Mesendoderm (in vitro differentiated cells): ENCODE measurements at regions not wholly inside any gene's neighbourhood (a gene's known extent, or its start where the extent isn't known, plus 50 kb on each side); places are given as distances from the start of the nearest gene placed in this dataset.

Experiments used
- DNase-seq: peaks from one replicate; pipeline ENCODE4 v3.0.0; 2013
- H2AK5ac ChIP-seq: 2 replicates; pipeline ENCODE4 v1.6.1; 2013; ENCODE audit warnings: low read length, inconsistent platforms
- H2BK120ac ChIP-seq: 2 replicates; pipeline ENCODE4 v1.6.1; 2013; ENCODE audit warnings: low read depth, mild to moderate bottlenecking, low read length, moderate library complexity, mixed read lengths
- H2BK15ac ChIP-seq: replicated peaks from 2 replicates; pipeline ENCODE4 v1.6.1; 2013; ENCODE audit warnings: low read depth, mild to moderate bottlenecking, moderate library complexity
- H2BK5ac ChIP-seq: 2 replicates; pipeline ENCODE4 v1.6.1; 2013; ENCODE audit warnings: low read length, inconsistent platforms
- H3K18ac ChIP-seq: 2 replicates; pipeline ENCODE4 v1.6.1; 2013; ENCODE audit warnings: mild to moderate bottlenecking, low read length, mixed read lengths
- H3K23ac ChIP-seq: one replicate; pipeline ENCODE4 v1.6.1; 2013; ENCODE audit warnings: low read length
- H3K27ac ChIP-seq: 2 replicates; pipeline ENCODE4 v1.5.1; 2013; ENCODE audit warnings: low read depth, mild to moderate bottlenecking, inconsistent platforms, low read length, moderate library complexity
- H3K27me3 ChIP-seq: 2 replicates; pipeline ENCODE4 v1.6.1; 2013; ENCODE audit warnings: low read length, control low read depth, mild to moderate bottlenecking, inconsistent platforms; ENCODE audit not compliant: insufficient read depth, poor library complexity
- H3K36me3 ChIP-seq: 2 replicates; pipeline ENCODE4 v1.6.1; 2013; ENCODE audit warnings: low read length, inconsistent platforms; ENCODE audit not compliant: control insufficient read depth, insufficient read depth
- H3K4ac ChIP-seq: one replicate; pipeline ENCODE4 v1.6.1; 2013; ENCODE audit warnings: low read depth, mild to moderate bottlenecking, low read length, moderate library complexity
- H3K4me1 ChIP-seq: 2 replicates; pipeline ENCODE4 v1.6.1; 2013; ENCODE audit warnings: low read depth, low read length, inconsistent platforms; ENCODE audit not compliant: control insufficient read depth
- H3K4me2 ChIP-seq: 2 replicates; pipeline ENCODE4 v1.6.1; 2013; ENCODE audit warnings: low read length
- H3K4me3 ChIP-seq: 2 replicates; pipeline ENCODE4 v1.5.1; 2013; ENCODE audit warnings: mild to moderate bottlenecking, low read length
- H3K56ac ChIP-seq: one replicate; pipeline ENCODE4 v1.6.1; 2013; ENCODE audit warnings: low read length
- H3K79me1 ChIP-seq: 2 replicates; pipeline ENCODE4 v1.6.1; 2013; ENCODE audit warnings: low read length, inconsistent platforms
- H3K79me2 ChIP-seq: 2 replicates; pipeline ENCODE4 v1.6.1; 2013; ENCODE audit warnings: mild to moderate bottlenecking, low read length; ENCODE audit not compliant: control insufficient read depth, insufficient read depth
- H3K9ac ChIP-seq: 2 replicates; pipeline ENCODE4 v1.6.1; 2013; ENCODE audit warnings: low read length, inconsistent platforms
- H4K5ac ChIP-seq: one replicate; pipeline ENCODE4 v1.6.1; 2013; ENCODE audit warnings: low read length
- H4K8ac ChIP-seq: one replicate; pipeline ENCODE4 v1.6.1; 2013; ENCODE audit warnings: low read depth, mild to moderate bottlenecking, control low read depth, low read length, moderate library complexity
- WGBS: extraction: QIAGEN DNeasy Blood & Tissue Kit; methylation state at CpG from one replicate; pipeline ENCODE4 v1.1.7; 2013; ENCODE audit warnings: low lambda C conversion rate, missing lambda C conversion rate; ENCODE audit not compliant: insufficient coverage; ENCODE audit errors: extremely low coverage; 5-methylcytosine and 5-hydroxymethylcytosine counted together

GRCh38 chr19:13669780-13670355 lies 94.5 kb upstream of the MRI1 start:
- Histone ChIP-seq H3K56ac (no peak overlapping the region), H3K36me3 (no peaks in the 10 kb centered on the region), H3K27ac (no peak overlapping the region), H3K79me1 (no peaks in the 10 kb centered on the region), H2BK5ac (no peak overlapping the region), H3K79me2 (no peaks in the 10 kb centered on the region), H3K4ac (no peak overlapping the region), H2AK5ac (no peak overlapping the region), H2BK15ac (no peak overlapping the region), H4K5ac (no peak overlapping the region), H2BK120ac (no peak overlapping the region), H3K9ac (no peak overlapping the region), H3K4me1 (no peaks in the 10 kb centered on the region), H3K4me2 (no peak overlapping the region), H4K8ac (no peak overlapping the region), H3K4me3 (no peak overlapping the region), H3K27me3 (no peaks in the 10 kb centered on the region), H3K23ac (no peak overlapping the region), H3K18ac (no peak overlapping the region)
- no CpG with 5 or more reads among the region's 4 CpGs for WGBS
- no peak for DNase-seq

- no peaks in the 10 kb centered on the region for H3K27me3 ChIP-seq
- no peak overlapping the region for H3K18ac ChIP-seq
- H3K79me2 ChIP-seq = no peaks in the 10 kb centered on the region
- no peak overlapping the region for H3K4me2 ChIP-seq
- H2AK5ac ChIP-seq = no peak overlapping the region
- no peak overlapping the region for H4K8ac ChIP-seq
- no peak overlapping the region for H2BK120ac ChIP-seq
- WGBS = no CpG with 5 or more reads among the region's 9 CpGs
- H2BK15ac ChIP-seq = no peak overlapping the region
- H3K36me3 ChIP-seq = no peaks in the 10 kb centered on the region
- no peak overlapping the region for H3K23ac ChIP-seq
- no peak overlapping the region for H3K27ac ChIP-seq
- no peaks in the 10 kb centered on the region for H3K4me1 ChIP-seq
- no peaks in the 10 kb centered on the region for H3K79me1 ChIP-seq
- DNase-seq = no peak
- H3K9ac ChIP-seq = no peak overlapping the region
- H3K4ac ChIP-seq = no peak overlapping the region
- H3K56ac ChIP-seq = no peak overlapping the region
- H2BK5ac ChIP-seq = no peak overlapping the region
- H3K4me3 ChIP-seq = no peak overlapping the region
- H4K5ac ChIP-seq = no peak overlapping the region
Measured at GRCh38 chr19:13668964-13669363, 95.4 kb upstream of the MRI1 start.

DNA sequence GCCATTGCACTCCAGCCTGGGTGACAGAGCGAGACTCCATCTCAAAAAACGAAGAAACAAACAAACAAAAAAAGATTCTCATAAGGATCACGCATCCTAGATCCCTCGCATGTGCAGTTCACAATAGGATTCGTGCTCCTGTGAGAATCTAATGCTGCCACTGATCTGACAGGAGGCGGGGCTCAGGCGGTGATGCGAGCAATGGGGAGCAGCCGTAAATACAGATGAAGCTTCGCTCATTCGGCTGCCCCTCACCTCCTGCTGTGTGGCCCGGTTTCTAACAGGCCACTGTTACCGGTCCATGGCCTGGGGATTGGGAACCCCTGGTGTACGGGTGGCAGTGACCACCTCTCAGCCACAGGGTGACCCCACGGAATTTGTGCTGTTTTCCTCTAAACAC lies 98.2 kb upstream of the MRI1 start:
- Histone ChIP-seq H3K4me1 (no peaks in the 10 kb centered on the region), H3K4me2 (no peak overlapping the region), H3K4me3 (no peak overlapping the region), H3K18ac (no peak overlapping the region), H3K56ac (no peak overlapping the region), H4K8ac (no peak overlapping the region), H2BK15ac (no peak overlapping the region), H3K36me3 (no peaks in the 10 kb centered on the region), H2AK5ac (no peak overlapping the region), H3K27me3 (no peaks in the 10 kb centered on the region), H2BK5ac (no peak overlapping the region), H3K23ac (no peak overlapping the region), H3K27ac (no peak overlapping the region), H3K4ac (no peak overlapping the region), H3K9ac (no peak overlapping the region), H4K5ac (no peak overlapping the region), H2BK120ac (no peak overlapping the region), H3K79me1 (no peaks in the 10 kb centered on the region), H3K79me2 (no peaks in the 10 kb centered on the region)
- WGBS = no CpG with 5 or more reads among the region's 15 CpGs
- DNase-seq = no peak

DNA sequence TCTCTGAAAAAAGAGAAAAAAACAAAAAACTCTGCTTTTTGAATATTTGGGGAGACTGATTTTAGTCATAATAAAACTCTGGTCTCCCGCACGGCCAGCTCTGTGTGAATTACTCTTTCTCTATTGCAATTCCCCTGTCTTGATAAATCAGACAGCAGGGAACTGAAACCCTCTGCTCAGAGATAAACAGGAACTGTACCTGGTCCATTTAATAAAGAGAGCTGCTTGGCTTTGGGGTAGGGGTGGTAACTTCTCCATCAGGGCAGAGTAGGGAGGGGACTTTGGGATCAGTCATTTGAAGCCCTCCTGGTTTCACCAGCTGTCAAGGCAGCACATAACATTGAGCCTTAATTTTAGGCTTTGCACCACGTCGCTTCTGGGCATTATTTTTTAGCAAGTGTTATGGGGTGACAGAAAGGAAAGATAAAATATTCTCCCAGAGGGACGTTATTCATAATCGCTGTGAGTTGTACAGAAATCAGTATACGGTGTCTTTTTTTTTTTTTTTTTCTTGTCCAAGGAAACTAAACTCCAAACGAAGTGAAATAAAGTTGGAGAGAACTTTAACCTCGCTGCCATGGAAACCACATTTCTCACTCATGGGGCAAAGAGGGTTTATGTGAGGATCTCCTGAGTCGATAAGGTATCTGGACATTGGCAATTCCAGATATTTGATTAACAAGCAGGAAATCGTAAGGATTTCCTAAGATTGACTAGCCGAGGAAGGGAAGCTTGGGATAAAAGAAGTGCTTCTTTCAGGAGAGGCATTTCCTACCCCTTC lies 99.0 kb upstream of the MRI1 start:
- Histone ChIP-seq H3K4me2 (no peak overlapping the region), H3K56ac (no peak overlapping the region), H3K9ac (no peak overlapping the region), H2BK120ac (no peak overlapping the region), H3K4me3 (no peak overlapping the region), H3K18ac (no peak overlapping the region), H3K36me3 (no peaks in the 10 kb centered on the region), H3K27ac (no peak overlapping the region), H2BK5ac (no peak overlapping the region), H2AK5ac (no peak overlapping the region), H3K79me1 (no peaks in the 10 kb centered on the region), H3K79me2 (no peaks in the 10 kb centered on the region), H4K8ac (no peak overlapping the region), H3K23ac (no peak overlapping the region), H2BK15ac (no peak overlapping the region), H3K27me3 (no peaks in the 10 kb centered on the region), H4K5ac (no peak overlapping the region), H3K4me1 (no peaks in the 10 kb centered on the region), H3K4ac (no peak overlapping the region)
- no peak for DNase-seq
- no CpG with 5 or more reads among the region's 12 CpGs for WGBS

GRCh38 chr19:13652810-13653590 lies 111.3 kb upstream of the MRI1 start:
- Histone ChIP-seq H3K79me1 (no peaks in the 10 kb centered on the region), H3K4me3 (no peak overlapping the region), H2BK15ac (no peak overlapping the region), H3K9ac (no peak overlapping the region), H3K23ac (no peak overlapping the region), H2AK5ac (no peak overlapping the region), H2BK120ac (no peak overlapping the region), H4K8ac (no peak overlapping the region), H3K4ac (no peak overlapping the region), H3K79me2 (no peaks in the 10 kb centered on the region), H3K4me1 (no peaks in the 10 kb centered on the region), H3K56ac (no peak overlapping the region), H3K4me2 (no peak overlapping the region), H3K27me3 (no peaks in the 10 kb centered on the region), H3K18ac (no peak overlapping the region), H3K27ac (no peak overlapping the region), H4K5ac (no peak overlapping the region), H3K36me3 (no peaks in the 10 kb centered on the region), H2BK5ac (no peak overlapping the region)
- DNase-seq = no peak
- whole genome bisulfite sequencing = no CpG with 5 or more reads among the region's 5 CpGs
